Colonic mucosa (tissue), 4 donors: ENCODE measurements at regions not wholly inside any gene's neighbourhood (a gene's known extent, or its start where the extent isn't known, plus 50 kb on each side); places are given as distances from the start of the nearest gene placed in this dataset.
"Not testable (repeated sequence)": the region's sequence is repeated elsewhere in the genome, so short reads cannot be mapped to it uniquely, and the experiment has no call there.

Experiments
- DNase-seq: peaks from one replicate; pipeline ENCODE4 v3.0.0-alpha.2; 2020
- H3K27ac ChIP-seq: fragments of 200-600 bp; one replicate; pipeline ENCODE4 v1.8.0; 2021
- H3K27me3 ChIP-seq: fragments of 200-600 bp; one replicate; pipeline ENCODE4 v1.8.0; 2021
- H3K36me3 ChIP-seq: fragments of 200-600 bp; one replicate; pipeline ENCODE4 v1.8.0; 2021
- H3K4me1 ChIP-seq: fragments of 200-600 bp; one replicate; pipeline ENCODE4 v1.8.0; 2021; ENCODE audit warnings: mild to moderate bottlenecking
- H3K4me3 ChIP-seq: fragments of 200-600 bp; one replicate; pipeline ENCODE4 v1.8.0; 2021
- H3K9ac ChIP-seq, 2 donors: one replicate each; pipeline ENCODE4 v1.7.0; 2013; ENCODE audit warnings: control low read depth in 2 of 2, low read depth in 2 of 2, low read length in 2 of 2
- H3K9me3 ChIP-seq: fragments of 200-600 bp; one replicate; pipeline ENCODE4 v1.8.0; 2021
- CTCF ChIP-seq: fragments of 200-600 bp; IDR thresholded peaks from one replicate; pipeline ENCODE4 v1.8.0; 2022; ENCODE audit warnings: antibody characterized with exemption, mild to moderate bottlenecking
- intact Hi-C: fragments of 100-400 bp; cut with DNase I; formaldehyde crosslinking; loops from one replicate; pipeline ENCODE4 v1.14.1; 2022
- donor health status: healthy.
- donor health status: DM: no; HTN: no; CAD: no.
- donor health status: DM: no; HTN: no; CAD: no.

- Histone ChIP-seq H3K4me3 (no peak overlapping the region), H3K9me3 (no peaks in the 10 kb centered on the region), H3K36me3 (no peaks in the 10 kb centered on the region), H3K27me3 (no peaks in the 10 kb centered on the region), H3K4me1 (no peaks in the 10 kb centered on the region), H3K9ac (no peak overlapping the region), H3K27ac (no peak overlapping the region)
- no peak for TF ChIP-seq CTCF
- no peak for DNase-seq
- intact Hi-C loops, result no loop called here
Measured at GRCh38 chr7:82668676-82669075, 225.1 kb upstream of the CACNA2D1 start.

GRCh38 chr7:82665966-82666507 lies 222.5 kb upstream of the CACNA2D1 start:
- intact Hi-C loops, result no loop called here
- no peaks in the 10 kb centered on the region for H3K4me1 ChIP-seq
- H3K36me3 ChIP-seq, result no peaks in the 10 kb centered on the region
- H3K27me3 ChIP-seq, result no peaks in the 10 kb centered on the region
- no peak overlapping the region for H3K4me3 ChIP-seq
- no peak for TF ChIP-seq CTCF
- no peak overlapping the region for H3K27ac ChIP-seq
- no peaks in the 10 kb centered on the region for H3K9me3 ChIP-seq
- DNase-seq, result no peak
- H3K9ac ChIP-seq, result no peak overlapping the region

- H3K9ac ChIP-seq, result no peak overlapping the region
- no peaks in the 10 kb centered on the region for H3K9me3 ChIP-seq
- H3K4me3 ChIP-seq, result no peak overlapping the region
- no peak for TF ChIP-seq CTCF
- DNase-seq, result no peak
- intact Hi-C loops, result no loop called here
- no peaks in the 10 kb centered on the region for H3K27me3 ChIP-seq
- H3K36me3 ChIP-seq, result no peaks in the 10 kb centered on the region
- no peaks in the 10 kb centered on the region for H3K4me1 ChIP-seq
- no peak overlapping the region for H3K27ac ChIP-seq
Measured at GRCh38 chr7:82655965-82656364, 212.4 kb upstream of the CACNA2D1 start.

GRCh38 chr7:82650095-82650494 lies 206.5 kb upstream of the CACNA2D1 start:
- DNase-seq, H3K27me3 ChIP-seq, H3K36me3 ChIP-seq, H3K9ac ChIP-seq, H3K4me1 ChIP-seq, H3K9me3 ChIP-seq, intact Hi-C loops, H3K27ac ChIP-seq, H3K4me3 ChIP-seq: not testable (repeated sequence)

GRCh38 chr7:82633592-82633991 lies 190.0 kb upstream of the CACNA2D1 start:
- no peaks in the 10 kb centered on the region for H3K27me3 ChIP-seq
- H3K4me3 ChIP-seq, result no peak overlapping the region
- no peak for DNase-seq
- no peaks in the 10 kb centered on the region for H3K4me1 ChIP-seq
- no peak overlapping the region for H3K27ac ChIP-seq
- no peaks in the 10 kb centered on the region for H3K36me3 ChIP-seq
- TF ChIP-seq CTCF, result no peak
- H3K9ac ChIP-seq, result no peak overlapping the region
- H3K9me3 ChIP-seq, result no peaks in the 10 kb centered on the region
- intact Hi-C loops, result no loop called here

GRCh38 chr7:82631998-82632397 lies 188.4 kb upstream of the CACNA2D1 start:
- Histone ChIP-seq H3K4me1 (no peaks in the 10 kb centered on the region), H3K9me3 (no peaks in the 10 kb centered on the region), H3K4me3 (no peak overlapping the region), H3K9ac (no peak overlapping the region), H3K36me3 (no peaks in the 10 kb centered on the region), H3K27ac (no peak overlapping the region), H3K27me3 (no peaks in the 10 kb centered on the region)
- no peak for DNase-seq
- no peak for TF ChIP-seq CTCF
- intact Hi-C loops, result no loop called here
